ENCODE measurements at regions not wholly inside any gene's neighbourhood (a gene's known extent, or its start where the extent isn't known, plus 50 kb on each side); places are given as distances from the start of the nearest gene placed in this dataset.
"Not testable (repeated sequence)": the region's sequence is repeated elsewhere in the genome, so short reads cannot be mapped to it uniquely, and the experiment has no call there.

GRCh38 chr2:234865040-234865439 is 86.8 kb upstream of the SH3BP4 start:
- DNase-seq (ENCODE audit: low spot score in 2 of 2), result no peak
- intact Hi-C loops (cut with DNase I; ENCODE audit: low total_unique reads), result no loop called here
- WGBS, 2 donors, result 85 to 90% methylated on average over 5 of the region's 5 CpGs
- H3K4me3 ChIP-seq (ENCODE audit: low read depth, poor library complexity, severe bottlenecking), result no peak overlapping the region
- TF ChIP-seq CTCF (IDR thresholded peaks at IDR 0.05) (no peak), POLR2A (IDR thresholded peaks at IDR 0.05) (no peak)

- no peak overlapping the region for H3K4me3 ChIP-seq (ENCODE audit: low read depth, poor library complexity, severe bottlenecking)
- intact Hi-C loops (cut with DNase I; ENCODE audit: low total_unique reads), result no loop called here
- TF ChIP-seq POLR2A (IDR thresholded peaks at IDR 0.05) (no peak), CTCF (IDR thresholded peaks at IDR 0.05) (no peak)
- 57 to 65% methylated on average over 5 of the region's 5 CpGs for WGBS, 2 donors
- DNase-seq (ENCODE audit: low spot score in 2 of 2), result no peak
Measured at GRCh38 chr2:234864506-234864905, 87.3 kb upstream of the SH3BP4 start.

GRCh38 chr2:234863043-234863934 is 88.5 kb upstream of the SH3BP4 start:
- WGBS, 2 donors, result 49 to 53% methylated on average over 17 of the region's 17 CpGs
- peak; percentile 56 to 91 for DNase-seq (ENCODE audit: low spot score in 2 of 2)
- intact Hi-C loops (cut with DNase I; ENCODE audit: low total_unique reads), result no loop called here
- TF ChIP-seq CTCF (IDR thresholded peaks at IDR 0.05) (no peak), POLR2A (IDR thresholded peaks at IDR 0.05) (no peak)
- no peak overlapping the region for H3K4me3 ChIP-seq (ENCODE audit: low read depth, poor library complexity, severe bottlenecking)

- DNase-seq (ENCODE audit: low spot score in 2 of 2), result peak; percentile 71 to 89
- TF ChIP-seq POLR2A (IDR thresholded peaks at IDR 0.05) (no peak), CTCF (IDR thresholded peaks at IDR 0.05) (no peak)
- 33 to 46% methylated on average over 12 of the region's 12 CpGs for WGBS, 2 donors
- H3K4me3 ChIP-seq (ENCODE audit: low read depth, poor library complexity, severe bottlenecking), result no peak overlapping the region
- intact Hi-C loops (cut with DNase I; ENCODE audit: low total_unique reads), result no loop called here
Measured at GRCh38 chr2:234861841-234862735, 89.7 kb upstream of the SH3BP4 start.

GRCh38 chr2:234859330-234859872 is 92.4 kb upstream of the SH3BP4 start:
- H3K4me3 ChIP-seq (ENCODE audit: low read depth, poor library complexity, severe bottlenecking); intact Hi-C loops (cut with DNase I; ENCODE audit: low total_unique reads); DNase-seq (ENCODE audit: low spot score in 2 of 2): not testable (repeated sequence)
- WGBS, 2 donors, result 83 to 85% methylated on average over 8 of the region's 8 CpGs

All from lower leg skin (tissue), 4 donors.